Thyroid gland (tissue), 4 donors: ENCODE measurements at regions not wholly inside any gene's neighbourhood (a gene's known extent, or its start where the extent isn't known, plus 50 kb on each side); places are given as distances from the start of the nearest gene placed in this dataset.

Experiments
- CTCF ChIP-seq, 6 experiments: fragments of 200-600 bp in 3 of 6; fragments of 450-650 bp in 3 of 6; sonication (generic) in 3 of 6; IDR thresholded peaks; one replicate each; pipeline ENCODE4 v1.5.1; 2016 to 2019; ENCODE audit warnings: antibody characterized with exemption in 6 of 6, mild to moderate bottlenecking in 2 of 6, inconsistent platforms in 1 of 6, moderate library complexity in 1 of 6
- POLR2A ChIP-seq, 2 donors: fragments of 450-650 bp; IDR thresholded peaks; one replicate each; pipeline ENCODE4 v1.6.1; 2017; ENCODE audit warnings: antibody characterized with exemption in 2 of 2, mild to moderate bottlenecking in 2 of 2, moderate library complexity in 1 of 2

- no peak for TF ChIP-seq CTCF (IDR thresholded peaks at IDR 0.05)
- TF ChIP-seq POLR2A (IDR thresholded peaks at IDR 0.05), result no peak
Observed at GRCh38 chr5:74188351-74189105, 452.0 kb downstream of the ENC1 start.
